BE2C (cell line): ENCODE measurements at regions not wholly inside any gene's neighbourhood (a gene's known extent, or its start where the extent isn't known, plus 50 kb on each side); places are given as distances from the start of the nearest gene placed in this dataset.

ENCODE experiments used
- DNase-seq: peaks from one replicate; pipeline ENCODE4 v3.0.0-alpha.2; 2020
- H3K27me3 ChIP-seq: fragments of 250-450 bp; sonication (Bioruptor Pico); 2 replicates; pipeline ENCODE4 v1.5.1; 2020; ENCODE audit warnings: mild to moderate bottlenecking
- H3K36me3 ChIP-seq: fragments of 250-450 bp; sonication (Bioruptor Pico); 2 replicates; pipeline ENCODE4 v1.5.1; 2020; ENCODE audit warnings: mild to moderate bottlenecking
- H3K4me1 ChIP-seq: fragments of 250-450 bp; sonication (Bioruptor Pico); 2 replicates; pipeline ENCODE4 v1.5.1; 2020
- H3K4me3 ChIP-seq: 2 replicates; pipeline ENCODE4 v1.5.1; 2011; ENCODE audit warnings: low read depth, low read length
- H3K9me3 ChIP-seq: fragments of 250-450 bp; sonication (Bioruptor Pico); 2 replicates; pipeline ENCODE4 v1.5.1; 2020
- CTCF ChIP-seq: IDR thresholded peaks from 2 replicates; pipeline ENCODE4 v1.5.1; 2012; ENCODE audit warnings: mild to moderate bottlenecking, low read depth, low read length

- DNase-seq = no peak
- no peaks in the 10 kb centered on the region for H3K9me3 ChIP-seq
- H3K36me3 ChIP-seq = no peaks in the 10 kb centered on the region
- no peak for TF ChIP-seq CTCF
- no peaks in the 10 kb centered on the region for H3K4me1 ChIP-seq
- H3K4me3 ChIP-seq = no peak overlapping the region
- peaks cover 27% of the 10 kb centered on the region for H3K27me3 ChIP-seq
Observed at GRCh38 chr9:124183772-124184171, 74.0 kb upstream of the NEK6 start.

- H3K36me3 ChIP-seq = no peaks in the 10 kb centered on the region
- H3K27me3 ChIP-seq = peaks cover 22% of the 10 kb centered on the region
- no peaks in the 10 kb centered on the region for H3K9me3 ChIP-seq
- DNase-seq = no peak
- H3K4me1 ChIP-seq = no peaks in the 10 kb centered on the region
- H3K4me3 ChIP-seq = no peak overlapping the region
- TF ChIP-seq CTCF = no peak
Observed at GRCh38 chr9:124185413-124185812, 72.3 kb upstream of the NEK6 start.

GRCh38 chr9:124187311-124187710 lies 70.4 kb upstream of the NEK6 start:
- no peaks in the 10 kb centered on the region for H3K36me3 ChIP-seq
- H3K9me3 ChIP-seq = no peaks in the 10 kb centered on the region
- no peak for TF ChIP-seq CTCF
- DNase-seq = no peak
- H3K27me3 ChIP-seq = 0 out of 2 replicates have a peak, but pooled peaks cover 9% of the 10 kb centered on the region
- no peak overlapping the region for H3K4me3 ChIP-seq
- H3K4me1 ChIP-seq = no peaks in the 10 kb centered on the region

- H3K4me1 ChIP-seq = no peaks in the 10 kb centered on the region
- TF ChIP-seq CTCF = no peak
- H3K36me3 ChIP-seq = no peaks in the 10 kb centered on the region
- H3K27me3 ChIP-seq = 0 out of 2 replicates have a peak, but pooled peaks cover 9% of the 10 kb centered on the region
- DNase-seq = no peak
- no peaks in the 10 kb centered on the region for H3K9me3 ChIP-seq
- H3K4me3 ChIP-seq = no peak overlapping the region
Observed at GRCh38 chr9:124188331-124189110, 69.2 kb upstream of the NEK6 start.

- Histone ChIP-seq H3K4me3 (no peak overlapping the region), H3K9me3 (no peaks in the 10 kb centered on the region), H3K27me3 (0 out of 2 replicates have a peak, but pooled peaks cover 9% of the 10 kb centered on the region), H3K36me3 (no peaks in the 10 kb centered on the region), H3K4me1 (no peaks in the 10 kb centered on the region)
- DNase-seq = no peak
- TF ChIP-seq CTCF = no peak
Observed at GRCh38 chr9:124190761-124191160, 67.0 kb upstream of the NEK6 start.

- no peak for TF ChIP-seq CTCF
- no peak for DNase-seq
- Histone ChIP-seq H3K4me1 (no peaks in the 10 kb centered on the region), H3K27me3 (0 out of 2 replicates have a peak, but pooled peaks cover 5% of the 10 kb centered on the region), H3K9me3 (no peaks in the 10 kb centered on the region), H3K36me3 (no peaks in the 10 kb centered on the region), H3K4me3 (no peak overlapping the region)
Observed at GRCh38 chr9:124191691-124192395, 65.9 kb upstream of the NEK6 start.
